HUES6 (cell line): ENCODE measurements at regions not wholly inside any gene's neighbourhood (a gene's known extent, or its start where the extent isn't known, plus 50 kb on each side); places are given as distances from the start of the nearest gene placed in this dataset.

Experiments used
- H3K27ac ChIP-seq: 2 replicates; pipeline ENCODE4 v1.7.0; 2013; ENCODE audit warnings: low read depth, mild to moderate bottlenecking, low read length, inconsistent platforms
- H3K27me3 ChIP-seq: 2 replicates; pipeline ENCODE4 v1.6.1; 2013; ENCODE audit warnings: low read length; ENCODE audit not compliant: control insufficient read depth, insufficient read depth
- H3K36me3 ChIP-seq: 2 replicates; pipeline ENCODE4 v1.6.1; 2013; ENCODE audit warnings: low read length; ENCODE audit not compliant: control insufficient read depth, insufficient read depth
- H3K4me1 ChIP-seq: 2 replicates; pipeline ENCODE4 v1.6.1; 2013; ENCODE audit warnings: low read length; ENCODE audit not compliant: control insufficient read depth, insufficient read depth
- H3K4me3 ChIP-seq: 2 replicates; pipeline ENCODE4 v1.5.1; 2013; ENCODE audit warnings: low read depth, low read length
- H3K9ac ChIP-seq: one replicate; pipeline ENCODE4 v1.6.1; 2013; ENCODE audit warnings: mild to moderate bottlenecking, low read length
- H3K9me3 ChIP-seq: 2 replicates; pipeline ENCODE4 v1.6.1; 2013; ENCODE audit warnings: low read depth, low read length; ENCODE audit not compliant: control insufficient read depth, insufficient read depth

- H3K27ac ChIP-seq: no peak overlapping the region
These were observed 565.3 kb upstream of the ROBO2 start for GRCh38 chr3:76474632-76475031.

GRCh38 chr3:76479161-76479650, 560.7 kb upstream of the ROBO2 start:
- Histone ChIP-seq H3K36me3 (no peaks in the 10 kb centered on the region), H3K9ac (no peak overlapping the region), H3K4me3 (no peak overlapping the region), H3K27ac (no peak overlapping the region), H3K9me3 (no peaks in the 10 kb centered on the region), H3K27me3 (no peaks in the 10 kb centered on the region), H3K4me1 (no peaks in the 10 kb centered on the region)

More at GRCh38 chr3:76474632-76475031, 565.3 kb upstream of the ROBO2 start:
- Histone ChIP-seq H3K4me1 (no peaks in the 10 kb centered on the region), H3K9ac (no peak overlapping the region), H3K4me3 (no peak overlapping the region), H3K27me3 (no peaks in the 10 kb centered on the region), H3K9me3 (no peaks in the 10 kb centered on the region), H3K36me3 (no peaks in the 10 kb centered on the region)

GRCh38 chr3:76482510-76482909, 557.4 kb upstream of the ROBO2 start:
- no peak overlapping the region for H3K9ac ChIP-seq
- H3K4me3 ChIP-seq: no peak overlapping the region
- no peaks in the 10 kb centered on the region for H3K4me1 ChIP-seq
- H3K27ac ChIP-seq: no peak overlapping the region
- H3K9me3 ChIP-seq: no peaks in the 10 kb centered on the region; the same call in 1 of the 2 replicates
- no peaks in the 10 kb centered on the region for H3K36me3 ChIP-seq
- H3K27me3 ChIP-seq: no peaks in the 10 kb centered on the region

- H3K9me3 ChIP-seq: peaks cover 9% of the 10 kb centered on the region
- H3K36me3 ChIP-seq: no peaks in the 10 kb centered on the region
- no peak overlapping the region for H3K27ac ChIP-seq
- no peak overlapping the region for H3K9ac ChIP-seq
- no peak overlapping the region for H3K4me3 ChIP-seq
- H3K4me1 ChIP-seq: no peaks in the 10 kb centered on the region
- no peaks in the 10 kb centered on the region for H3K27me3 ChIP-seq
These were observed 552.5 kb upstream of the ROBO2 start for GRCh38 chr3:76487446-76487845.

- no peak overlapping the region for H3K27ac ChIP-seq
- H3K4me3 ChIP-seq: no peak overlapping the region
- no peaks in the 10 kb centered on the region for H3K27me3 ChIP-seq
- H3K4me1 ChIP-seq: no peaks in the 10 kb centered on the region
- H3K36me3 ChIP-seq: no peaks in the 10 kb centered on the region
- H3K9me3 ChIP-seq: peaks cover 9% of the 10 kb centered on the region
- no peak overlapping the region for H3K9ac ChIP-seq
These were observed 549.8 kb upstream of the ROBO2 start for GRCh38 chr3:76490064-76490463.

- Histone ChIP-seq H3K36me3 (no peaks in the 10 kb centered on the region), H3K4me3 (no peak overlapping the region)
These were observed 544.7 kb upstream of the ROBO2 start for GRCh38 chr3:76495216-76495615.

GRCh38 chr3:76497636-76498035, 542.3 kb upstream of the ROBO2 start:
- Histone ChIP-seq H3K4me1 (0 out of 2 replicates have a peak, but pooled peaks cover 3% of the 10 kb centered on the region), H3K4me3 (no peak overlapping the region), H3K9ac (no peak overlapping the region), H3K9me3 (no peaks in the 10 kb centered on the region), H3K27me3 (no peaks in the 10 kb centered on the region), H3K27ac (peak overlapping the region; percentile 58), H3K36me3 (no peaks in the 10 kb centered on the region)

More at GRCh38 chr3:76495216-76495615, 544.7 kb upstream of the ROBO2 start:
- no peak overlapping the region for H3K9ac ChIP-seq
- H3K27me3 ChIP-seq: no peaks in the 10 kb centered on the region
- H3K9me3 ChIP-seq: no peaks in the 10 kb centered on the region
- H3K27ac ChIP-seq: no peak overlapping the region
- 0 out of 2 replicates have a peak, but pooled peaks cover 3% of the 10 kb centered on the region for H3K4me1 ChIP-seq

GRCh38 chr3:76500746-76501275, 539.1 kb upstream of the ROBO2 start:
- H3K36me3 ChIP-seq: no peaks in the 10 kb centered on the region
- H3K27ac ChIP-seq: no peak overlapping the region
- no peaks in the 10 kb centered on the region for H3K27me3 ChIP-seq
- H3K9me3 ChIP-seq: no peaks in the 10 kb centered on the region
- no peak overlapping the region for H3K9ac ChIP-seq
- H3K4me3 ChIP-seq: no peak overlapping the region
- H3K4me1 ChIP-seq: 0 out of 2 replicates have a peak, but pooled peaks cover 3% of the 10 kb centered on the region

GRCh38 chr3:76501315-76501714, 538.6 kb upstream of the ROBO2 start:
- Histone ChIP-seq H3K9ac (no peak overlapping the region), H3K4me3 (no peak overlapping the region), H3K27ac (no peak overlapping the region), H3K4me1 (0 out of 2 replicates have a peak, but pooled peaks cover 3% of the 10 kb centered on the region), H3K9me3 (no peaks in the 10 kb centered on the region), H3K27me3 (no peaks in the 10 kb centered on the region), H3K36me3 (no peaks in the 10 kb centered on the region)

- no peaks in the 10 kb centered on the region for H3K9me3 ChIP-seq
- no peak overlapping the region for H3K4me3 ChIP-seq
- 0 out of 2 replicates have a peak, but pooled peaks cover 3% of the 10 kb centered on the region for H3K4me1 ChIP-seq
- no peak overlapping the region for H3K9ac ChIP-seq
- H3K27ac ChIP-seq: no peak overlapping the region
- H3K36me3 ChIP-seq: no peaks in the 10 kb centered on the region
- no peaks in the 10 kb centered on the region for H3K27me3 ChIP-seq
These were observed 537.8 kb upstream of the ROBO2 start for GRCh38 chr3:76502076-76502475.

GRCh38 chr3:76505202-76505845, 534.6 kb upstream of the ROBO2 start:
- H3K27me3 ChIP-seq: no peaks in the 10 kb centered on the region
- H3K9me3 ChIP-seq: no peaks in the 10 kb centered on the region
- H3K4me1 ChIP-seq: no peaks in the 10 kb centered on the region
- no peaks in the 10 kb centered on the region for H3K36me3 ChIP-seq
- H3K9ac ChIP-seq: no peak overlapping the region
- H3K27ac ChIP-seq: no peak overlapping the region
- no peak overlapping the region for H3K4me3 ChIP-seq
